ENCODE measurements at regions not wholly inside any gene's neighbourhood (a gene's known extent, or its start where the extent isn't known, plus 50 kb on each side); places are given as distances from the start of the nearest gene placed in this dataset.

GRCh38 chr2:133937669-133938068, 316.2 kb upstream of the MGAT5 start:
- TF ChIP-seq CTCF (IDR thresholded peaks at IDR 0.05; ENCODE audit: low read depth, low read length) (no peak), EZH2phosphoT487 (IDR thresholded peaks at IDR 0.05; ENCODE audit: low read depth) (no peak)

Data from OCI-LY3 (cell line).